GM21360 (cell line): ENCODE measurements at regions not wholly inside any gene's neighbourhood (a gene's known extent, or its start where the extent isn't known, plus 50 kb on each side); places are given as distances from the start of the nearest gene placed in this dataset.
"Not testable (repeated sequence)": the region's sequence is repeated elsewhere in the genome, so short reads cannot be mapped to it uniquely, and the experiment has no call there.

Experiments used
- ATAC-seq: cut with Tn5 transposase; IDR thresholded peaks from one replicate; pipeline ENCODE4 v1.9.1; 2021; ENCODE audit warnings: mild to moderate bottlenecking, moderate library complexity; ENCODE audit not compliant: unreplicated experiment

DNA sequence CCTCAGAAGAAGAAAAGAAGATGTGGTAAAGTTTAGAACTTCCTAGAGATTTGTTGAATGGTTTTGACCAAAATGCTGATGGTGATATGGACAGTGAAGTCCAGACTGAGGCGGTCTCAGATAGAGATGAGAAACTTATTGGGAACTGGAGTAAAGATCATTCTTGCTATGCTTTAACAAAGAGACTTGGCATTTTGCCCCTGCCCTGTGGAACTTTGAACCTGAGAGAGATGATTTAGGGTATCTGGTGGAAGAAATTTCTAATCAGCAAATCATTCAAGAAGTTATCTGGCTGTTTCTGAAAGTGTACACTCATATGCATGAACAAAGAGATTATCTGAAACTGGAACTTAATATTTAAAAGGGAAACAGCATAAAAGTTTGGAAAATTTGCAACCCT, 505.2 kb downstream of the NSUN3 start:
- no peak for ATAC-seq

DNA sequence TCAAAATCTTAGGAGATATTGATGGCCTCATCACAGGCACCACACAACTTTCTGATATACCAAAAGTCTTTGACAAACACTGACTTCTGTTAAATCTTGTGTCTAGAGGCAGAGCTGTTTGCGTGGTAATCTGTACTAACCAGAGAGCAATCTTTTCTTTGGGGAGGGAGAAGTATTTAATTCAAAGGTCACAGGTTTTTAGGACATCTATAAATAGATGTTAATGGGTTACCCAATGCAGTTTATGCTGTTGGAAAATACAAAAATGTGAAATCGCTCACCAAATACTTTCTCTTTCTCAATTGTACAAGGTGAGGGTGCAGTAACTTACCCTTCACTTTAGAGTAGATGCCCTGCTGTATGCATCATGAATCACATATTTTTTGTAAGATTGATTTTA, 510.5 kb downstream of the NSUN3 start:
- ATAC-seq: no peak

DNA sequence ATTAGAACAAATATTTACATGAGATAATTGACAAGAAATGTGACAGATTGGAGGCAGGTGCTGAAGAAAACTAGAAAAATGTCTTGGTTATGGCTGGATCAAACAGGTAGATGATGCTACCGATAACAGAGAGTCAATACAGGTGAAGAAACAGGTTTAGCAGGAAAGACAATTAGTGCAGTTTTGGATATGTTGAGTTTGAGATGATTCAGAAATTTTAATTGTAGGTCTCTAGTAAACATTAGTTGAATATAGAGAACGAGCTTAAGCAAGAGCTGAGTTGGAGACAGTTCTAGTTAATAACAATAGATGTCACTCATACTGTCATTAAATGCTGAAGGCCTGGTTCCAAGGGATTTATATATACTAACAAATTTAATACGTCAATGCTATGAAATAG, 524.4 kb downstream of the NSUN3 start:
- no peak for ATAC-seq

DNA sequence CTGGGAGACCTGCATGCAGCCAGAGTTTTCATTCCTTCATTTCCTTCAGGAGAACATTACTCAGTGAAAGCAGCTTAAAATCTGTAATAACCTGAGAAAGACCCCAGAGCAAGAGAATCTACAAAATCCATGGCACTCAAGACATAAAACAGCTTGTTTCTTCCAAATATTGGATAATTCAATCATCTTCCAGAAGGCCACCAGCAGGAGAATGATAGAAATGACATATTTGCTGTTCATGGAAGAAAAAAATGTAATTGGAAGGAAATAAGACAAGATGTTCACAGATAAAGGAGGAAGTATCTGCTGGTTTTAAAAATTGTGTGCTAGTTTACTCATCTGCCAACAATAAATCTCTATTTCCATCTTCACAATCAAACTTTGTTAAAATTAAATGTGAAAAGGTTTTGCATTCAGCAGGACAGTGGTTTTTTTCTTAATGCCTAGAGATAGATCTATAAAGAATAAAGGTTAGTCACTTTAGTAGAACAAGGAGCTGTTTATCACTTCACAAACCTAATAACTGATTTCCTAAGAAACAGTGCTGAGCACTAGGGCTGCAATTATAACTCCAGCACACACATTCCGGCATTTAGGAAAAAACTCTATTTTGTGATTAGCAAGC, 530.8 kb downstream of the NSUN3 start:
- no peak for ATAC-seq

DNA sequence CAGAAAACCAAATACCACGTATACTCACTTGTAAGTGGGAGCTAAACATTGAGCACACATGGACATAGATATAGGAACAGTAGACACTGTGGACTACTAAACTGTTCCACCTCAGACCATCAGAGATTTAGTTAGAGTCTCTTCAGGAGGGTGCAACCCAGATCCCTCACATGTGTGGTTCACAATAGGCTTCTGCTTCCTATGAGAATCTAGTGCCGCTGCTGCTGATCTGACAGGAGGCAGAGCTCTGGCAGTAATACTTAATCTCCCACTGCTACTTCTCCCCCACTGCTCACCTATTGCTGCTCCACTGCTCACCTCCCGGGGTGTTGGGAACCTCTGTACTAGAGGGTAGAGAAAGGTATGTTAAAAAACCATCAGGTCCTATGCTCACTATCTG, 533.3 kb downstream of the NSUN3 start:
- no peak for ATAC-seq

DNA sequence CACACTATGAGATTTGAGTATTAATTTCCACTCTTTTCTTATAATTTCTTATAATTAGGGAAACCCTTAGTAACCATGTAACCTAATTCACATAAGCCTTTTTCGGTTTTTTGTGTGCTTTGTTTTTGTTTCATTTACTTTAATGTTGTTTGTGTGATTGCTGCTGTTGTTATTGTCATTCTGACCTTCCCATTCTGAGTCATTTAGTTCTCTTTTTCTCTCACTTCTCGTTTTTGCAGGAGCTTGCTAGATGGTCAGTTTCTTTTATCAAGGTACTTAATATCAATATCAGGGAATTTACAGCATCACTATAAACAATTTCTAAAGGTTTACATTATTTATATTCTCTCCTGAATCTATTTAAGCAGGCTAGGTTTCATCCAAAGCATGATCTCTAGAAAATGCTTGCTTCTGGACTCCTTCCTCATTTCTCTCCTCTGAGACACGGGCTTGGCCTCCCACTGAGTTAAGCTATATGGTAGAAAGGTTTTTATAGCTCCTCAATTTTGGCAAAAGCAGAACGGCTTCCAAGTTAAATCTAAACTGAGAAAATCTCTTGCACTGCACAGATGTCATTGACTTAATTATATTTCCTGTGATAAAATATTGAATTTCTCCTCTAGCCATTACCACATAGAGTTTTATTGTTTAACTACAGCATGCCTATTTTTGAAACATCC, 534.2 kb downstream of the NSUN3 start:
- no peak for ATAC-seq

DNA sequence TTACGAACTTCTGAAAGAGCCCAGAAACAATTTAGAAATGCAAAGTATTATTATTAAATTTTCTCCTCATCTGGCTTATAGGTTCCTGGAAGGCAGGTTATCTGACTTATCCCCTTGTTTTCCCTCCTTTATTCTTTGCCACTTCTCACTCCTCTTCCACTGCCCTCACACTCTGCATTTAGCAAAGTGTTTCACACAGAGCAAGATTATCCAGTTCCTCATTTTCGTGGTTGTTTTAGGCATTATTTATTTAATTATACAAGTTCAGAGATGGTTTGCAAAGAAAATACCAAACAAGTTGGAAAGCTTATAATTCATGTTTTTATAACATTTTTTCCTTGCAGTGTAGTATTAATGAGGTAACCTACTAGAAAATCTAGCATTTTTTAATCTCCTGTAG, 544.9 kb downstream of the NSUN3 start:
- no peak for ATAC-seq

DNA sequence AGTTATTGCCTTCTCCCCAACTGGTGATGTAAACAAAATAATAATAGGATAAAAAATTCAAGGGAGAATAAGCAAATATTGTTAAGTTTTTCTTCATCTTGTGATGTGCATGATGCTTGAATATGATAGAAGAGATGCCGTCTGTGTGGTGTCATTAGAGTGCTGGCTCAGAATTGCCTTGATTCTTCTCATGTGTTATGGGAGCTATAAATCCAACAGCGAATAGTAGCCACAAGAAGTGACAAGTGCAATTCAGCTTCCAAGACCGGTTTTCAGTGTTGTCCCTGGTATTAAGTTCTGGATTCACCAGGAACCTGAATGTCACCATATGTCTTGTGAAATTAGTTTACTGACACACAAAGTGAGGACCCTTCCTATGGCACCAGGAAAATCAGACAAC, 547.0 kb downstream of the NSUN3 start:
- no peak for ATAC-seq

DNA sequence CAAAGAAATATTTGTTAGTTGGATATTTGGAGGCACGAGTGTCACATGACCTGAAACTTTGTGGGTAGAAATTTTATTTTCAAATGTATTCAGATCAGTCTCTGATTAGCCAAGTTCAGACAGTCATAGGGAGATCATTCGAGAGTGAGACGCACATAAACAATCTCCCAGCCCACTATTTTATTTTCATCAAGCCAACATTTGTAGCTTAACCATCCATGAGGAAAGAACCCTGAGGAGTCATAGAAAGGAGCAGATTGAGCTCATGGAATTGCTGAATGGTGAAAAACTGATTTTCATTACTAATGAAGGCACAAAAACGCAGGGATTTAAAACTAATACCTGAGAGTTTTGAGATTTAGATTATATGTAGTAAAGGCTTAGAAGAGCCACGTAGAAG, 548.7 kb downstream of the NSUN3 start:
- ATAC-seq: no peak

DNA sequence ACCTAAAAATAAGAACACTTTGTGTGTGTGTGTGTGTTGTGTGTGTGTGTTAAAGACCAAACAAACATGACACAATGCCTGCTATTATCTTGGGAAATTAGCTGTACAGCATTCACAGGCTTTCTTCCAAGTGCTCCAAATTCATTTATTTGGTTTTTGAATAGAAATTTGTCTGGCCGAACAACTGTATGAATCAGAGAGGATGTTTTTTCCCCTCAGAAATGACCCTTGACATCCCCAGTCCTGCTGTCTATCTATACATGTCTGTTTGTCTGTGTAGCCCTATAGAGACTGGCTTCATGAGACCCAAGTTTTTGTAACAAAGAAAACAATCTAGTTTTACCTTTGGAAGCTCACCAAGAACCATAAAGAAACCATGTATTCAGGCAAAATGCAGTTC, 549.8 kb downstream of the NSUN3 start:
- ATAC-seq: no peak

DNA sequence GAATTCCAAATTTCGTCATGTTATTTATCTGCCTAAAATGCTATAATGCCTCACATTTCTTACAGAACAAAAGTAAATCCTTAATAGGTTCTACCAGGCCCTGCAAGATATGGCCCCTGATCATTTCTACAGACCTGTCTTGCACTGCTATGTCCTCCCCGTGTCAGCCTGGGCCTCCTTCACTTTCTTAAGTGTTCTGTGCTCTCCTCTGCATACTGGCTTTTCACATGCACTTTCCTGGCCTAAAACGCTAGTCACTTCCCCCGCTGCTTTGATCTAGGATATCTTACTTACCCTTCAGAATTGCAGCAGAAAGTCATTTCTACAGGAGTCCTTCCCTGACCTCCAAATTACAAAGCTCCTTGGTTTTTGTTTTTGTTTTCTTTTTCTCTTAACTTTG, 551.3 kb downstream of the NSUN3 start:
- ATAC-seq: no peak

DNA sequence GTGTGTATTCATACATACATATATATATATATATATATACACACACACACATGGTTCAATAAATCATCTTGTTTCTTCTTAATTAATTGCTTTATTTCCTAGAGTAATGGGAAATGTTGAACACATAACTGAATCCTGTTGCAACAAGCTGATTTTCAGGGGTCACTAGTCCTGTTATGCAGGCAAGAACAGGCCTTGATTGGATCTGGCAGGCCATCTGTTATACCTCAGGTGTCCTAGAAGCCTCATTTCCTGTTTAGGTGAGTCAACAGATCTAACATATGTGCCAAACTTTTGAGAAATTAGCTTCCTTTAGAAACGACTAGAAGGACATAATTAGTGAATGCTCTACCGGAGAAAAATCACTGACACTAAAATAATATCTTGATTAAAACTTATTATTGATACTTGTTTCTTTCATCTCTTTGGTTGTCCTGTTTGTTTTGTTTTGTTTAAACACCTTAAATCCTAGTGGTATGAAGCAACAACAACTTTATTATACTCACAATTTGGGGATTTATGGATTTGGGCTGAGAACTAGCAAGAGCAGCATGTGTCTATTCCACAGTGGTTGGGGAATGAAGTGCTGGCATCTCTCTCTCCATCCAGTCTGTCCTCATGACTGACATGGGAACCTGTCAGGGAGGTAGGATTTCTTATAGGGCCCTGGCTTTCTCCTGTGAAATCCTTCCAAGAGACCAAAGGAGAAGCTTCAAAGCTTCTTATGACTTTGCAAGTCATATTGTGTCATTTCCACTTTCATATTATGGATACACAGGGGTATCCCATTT, 552.6 kb downstream of the NSUN3 start:
- no peak for ATAC-seq

DNA sequence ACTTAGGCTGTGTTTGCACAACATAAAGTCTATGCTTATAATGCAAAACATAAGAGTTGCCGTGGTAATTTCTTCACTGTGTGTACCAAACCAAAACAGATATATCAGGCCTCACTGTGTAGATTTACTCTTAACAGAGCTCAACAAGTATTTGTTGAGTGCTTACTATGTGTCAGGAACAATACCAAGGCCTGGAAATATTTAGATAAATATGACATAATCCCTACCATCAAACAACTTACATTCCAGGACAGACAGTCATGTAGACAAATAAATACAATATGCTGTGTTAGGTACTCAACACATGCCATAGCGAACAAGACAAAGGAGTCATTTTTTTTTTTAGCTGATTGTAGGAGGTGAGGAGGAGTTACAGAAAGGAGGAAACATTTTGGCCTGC, 554.0 kb downstream of the NSUN3 start:
- no peak for ATAC-seq

DNA sequence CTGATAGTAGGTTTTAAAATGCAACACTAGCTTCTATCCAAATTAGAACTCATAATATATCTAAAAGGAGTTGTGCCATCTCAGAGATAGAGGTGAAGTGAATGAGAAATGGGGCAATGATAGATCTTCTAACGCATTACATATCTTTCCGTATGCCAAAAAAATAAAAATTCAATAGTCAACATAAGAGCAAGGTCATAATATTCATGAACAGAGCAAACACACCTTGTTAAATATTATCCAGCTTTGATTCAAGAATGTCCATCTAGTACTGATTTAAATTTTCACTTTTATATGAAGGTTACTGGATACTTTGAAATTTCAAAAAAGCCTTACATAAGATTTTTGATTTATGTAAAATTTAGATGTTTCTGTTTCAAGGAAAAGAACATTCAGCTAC, 554.5 kb downstream of the NSUN3 start:
- ATAC-seq: no peak

DNA sequence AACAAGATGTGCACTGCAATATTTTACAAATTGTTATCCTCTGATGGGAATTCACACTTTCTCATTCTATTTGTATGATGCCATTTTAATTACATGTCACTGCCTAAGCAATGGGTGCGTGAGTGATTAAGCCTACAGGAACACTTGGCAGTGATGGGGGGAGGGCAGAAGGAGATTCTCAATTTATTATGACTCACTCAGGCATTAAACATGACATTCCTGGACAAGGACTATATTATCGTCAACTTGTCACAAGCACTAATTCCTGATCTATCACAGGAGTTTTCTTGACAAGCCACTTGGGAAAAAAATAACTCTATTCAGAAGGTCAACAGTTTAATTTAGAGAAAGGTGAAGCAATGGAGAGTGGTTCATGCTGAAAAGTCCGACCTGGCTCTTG, 556.8 kb downstream of the NSUN3 start:
- no peak for ATAC-seq

DNA sequence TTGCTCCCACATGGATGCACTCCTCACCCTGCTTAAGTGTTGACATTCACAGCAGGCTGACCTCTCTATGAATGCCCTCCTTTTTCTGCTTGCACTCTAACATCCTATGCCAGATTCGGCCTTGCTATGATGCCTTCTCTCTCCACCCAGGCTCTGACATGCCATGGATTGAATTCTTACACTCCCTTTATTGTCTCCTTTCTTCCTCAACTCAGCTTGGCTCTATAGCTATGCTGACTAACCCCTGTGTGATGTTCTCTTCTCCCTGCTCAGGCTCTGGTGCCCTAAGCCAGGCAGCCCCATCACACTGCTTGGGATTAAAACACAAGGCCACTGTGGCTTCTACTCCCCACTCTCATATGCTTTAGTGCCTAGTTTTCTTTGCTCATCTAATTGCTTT, 563.7 kb downstream of the NSUN3 start:
- ATAC-seq: no peak

DNA sequence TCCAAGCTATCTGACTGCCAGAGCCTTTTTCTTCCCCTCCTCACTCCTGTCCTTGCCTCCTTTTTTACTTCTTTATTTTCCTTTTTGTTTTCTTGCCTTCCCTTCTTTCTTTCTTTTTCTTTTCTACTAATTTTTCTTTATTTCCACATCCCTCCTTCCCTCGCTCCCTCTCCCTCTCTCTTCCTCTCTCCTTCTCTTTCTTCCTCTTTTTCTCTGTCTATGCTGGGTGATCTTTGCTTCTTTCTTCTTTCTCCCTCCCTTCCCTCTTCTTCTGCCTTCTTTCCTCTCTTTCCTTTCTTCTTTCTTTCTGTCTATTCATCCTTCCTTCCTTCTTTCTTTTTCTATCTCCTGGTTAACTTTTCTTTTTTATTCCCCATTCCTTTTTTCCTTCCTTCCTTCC, 564.8 kb downstream of the NSUN3 start:
- no peak for ATAC-seq

DNA sequence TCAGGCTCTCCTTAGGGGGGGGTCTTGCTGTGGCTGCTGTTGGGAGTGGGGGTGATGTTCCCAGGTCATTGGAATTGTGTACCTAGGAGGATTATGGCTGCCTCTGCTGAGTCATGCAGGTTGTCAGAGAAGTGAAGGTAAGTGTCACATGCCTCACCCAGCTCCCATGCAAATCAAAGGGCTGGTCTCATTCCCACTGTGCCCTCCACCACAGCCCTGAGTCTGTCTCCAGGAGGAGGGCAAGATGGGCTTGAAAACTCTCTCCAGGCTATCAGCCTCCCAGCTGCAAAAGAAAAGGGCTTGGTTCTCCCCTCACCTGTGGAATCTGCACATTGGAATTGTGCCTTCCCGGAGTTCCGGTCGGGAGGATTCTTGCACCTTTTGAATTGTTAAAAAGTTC, 580.5 kb downstream of the NSUN3 start:
- ATAC-seq: no peak

DNA sequence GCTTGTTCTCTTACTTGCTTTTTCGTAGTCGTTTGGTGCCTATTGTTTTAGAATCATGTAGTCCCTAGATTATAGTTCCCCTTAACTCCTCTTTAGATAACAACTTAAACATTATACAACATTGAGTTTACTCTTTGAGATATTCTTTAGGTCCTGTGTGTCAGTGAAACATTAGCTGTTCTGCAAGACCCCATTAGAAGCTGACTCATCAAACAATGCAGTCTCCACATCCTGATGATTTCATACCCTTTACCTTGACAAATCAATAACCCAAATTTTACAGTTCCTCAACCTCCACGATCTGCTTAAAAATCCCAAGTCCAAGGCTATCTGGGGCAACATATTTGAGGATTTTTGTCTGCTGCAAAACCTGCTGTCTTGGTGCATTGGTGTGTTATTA, 582.9 kb downstream of the NSUN3 start:
- ATAC-seq: no peak

DNA sequence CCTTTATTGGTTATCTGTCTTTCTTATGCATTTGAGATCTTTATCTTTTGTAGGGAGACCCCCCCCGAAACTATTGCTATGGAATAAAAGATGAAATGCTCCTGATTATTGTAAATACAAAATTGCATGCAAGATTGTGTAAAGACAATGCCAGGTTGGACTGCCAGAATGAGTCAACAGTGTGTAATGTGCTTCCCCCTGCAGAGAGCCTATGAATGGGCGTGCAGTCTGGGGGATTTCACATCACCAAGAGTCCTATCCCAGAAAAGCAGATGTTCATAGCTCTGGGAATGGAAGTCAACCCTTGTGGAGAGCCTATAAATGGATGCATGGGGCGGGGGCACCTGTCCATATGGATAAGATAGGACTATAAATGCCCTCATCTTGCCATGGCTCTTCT, 584.3 kb downstream of the NSUN3 start:
- no peak for ATAC-seq

DNA sequence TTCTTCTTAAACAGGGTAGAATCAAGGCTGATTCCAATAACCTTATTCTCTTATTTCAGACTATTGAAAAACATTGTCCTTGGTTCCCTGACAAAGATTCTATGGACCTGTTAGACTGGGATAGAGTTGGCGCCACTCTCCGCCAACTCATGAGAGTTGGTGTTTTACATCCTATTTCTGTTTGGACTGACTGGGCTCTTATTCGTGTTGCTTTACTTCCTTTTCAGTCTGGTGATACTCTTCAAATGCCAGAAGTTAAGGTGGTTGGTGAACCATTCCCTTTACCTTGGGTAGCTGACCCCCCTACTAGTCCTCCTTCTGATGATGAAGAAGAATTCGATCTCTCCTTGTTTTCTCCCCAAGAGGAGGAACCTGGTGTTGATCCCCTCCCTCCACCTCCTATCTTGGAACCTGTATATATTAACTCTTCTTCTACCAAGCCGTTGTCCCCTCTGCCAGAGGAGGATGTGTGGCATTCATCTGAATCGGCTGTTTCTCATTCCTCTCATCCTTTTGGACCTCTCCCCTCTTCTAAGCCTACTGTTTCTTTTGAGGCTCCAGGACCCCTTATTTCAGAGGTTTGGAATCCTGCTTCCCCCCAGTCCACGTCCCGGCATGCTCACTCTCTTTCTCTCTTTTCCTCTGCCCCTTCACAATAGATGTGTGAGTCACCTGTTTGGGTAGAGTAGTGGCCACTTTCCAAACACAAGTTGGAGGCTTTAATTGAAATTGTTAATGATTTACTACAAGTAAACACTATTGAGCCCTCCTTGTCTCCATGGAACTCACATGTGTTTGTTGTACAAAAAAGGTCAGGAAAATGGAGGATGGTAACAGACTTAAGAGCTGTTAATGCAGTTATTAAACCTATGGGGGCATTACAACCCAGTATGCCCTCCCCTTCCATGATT, 585.7 kb downstream of the NSUN3 start:
- ATAC-seq: not testable (repeated sequence)
